Neural progenitor cell (in vitro differentiated cells): ENCODE measurements at regions not wholly inside any gene's neighbourhood (a gene's known extent, or its start where the extent isn't known, plus 50 kb on each side); places are given as distances from the start of the nearest gene placed in this dataset.

Source experiments
- DNase-seq: peaks from one replicate; pipeline ENCODE4 v3.0.0-alpha.2; 2016; ENCODE audit warnings: low spot score
- H2AFZ ChIP-seq: fragments of 200-600 bp; sonication (generic); replicated peaks from 2 replicates; pipeline ENCODE4 v1.6.1; 2016; ENCODE audit warnings: antibody characterized with exemption
- H3F3A ChIP-seq: fragments of 200-600 bp; sonication (generic); 2 replicates; pipeline ENCODE4 v1.6.1; 2016; ENCODE audit warnings: antibody characterized with exemption, low read depth
- H3K27ac ChIP-seq: fragments of 200-600 bp; sonication (generic); 2 replicates; pipeline ENCODE4 v1.5.1; 2016; ENCODE audit warnings: mild to moderate bottlenecking
- H3K27me3 ChIP-seq: fragments of 200-600 bp; sonication (generic); 2 replicates; pipeline ENCODE4 v1.6.1; 2016; ENCODE audit warnings: mild to moderate bottlenecking, moderate library complexity
- H3K36me3 ChIP-seq: fragments of 200-600 bp; sonication (generic); 2 replicates; pipeline ENCODE4 v1.5.1; 2016
- H3K4me1 ChIP-seq: fragments of 200-600 bp; sonication (generic); 2 replicates; pipeline ENCODE4 v1.6.1; 2016; ENCODE audit warnings: mixed run types
- H3K4me2 ChIP-seq: fragments of 200-600 bp; sonication (generic); 2 replicates; pipeline ENCODE4 v1.6.1; 2016
- H3K4me3 ChIP-seq: fragments of 200-600 bp; sonication (generic); 2 replicates; pipeline ENCODE4 v1.5.1; 2016
- H3K79me2 ChIP-seq: fragments of 200-600 bp; sonication (generic); 2 replicates; pipeline ENCODE4 v1.6.1; 2016; ENCODE audit warnings: low read depth
- H3K9ac ChIP-seq: fragments of 200-600 bp; sonication (generic); 2 replicates; pipeline ENCODE4 v1.6.1; 2016
- H3K9me3 ChIP-seq: fragments of 200-600 bp; sonication (generic); 2 replicates; pipeline ENCODE4 v1.5.1; 2016; ENCODE audit warnings: low read depth
- H4K20me1 ChIP-seq: fragments of 200-600 bp; sonication (generic); 2 replicates; pipeline ENCODE4 v1.6.1; 2016; ENCODE audit warnings: low read depth
- H3K27ac Mint-ChIP-seq: 3 replicates; pipeline ENCODE4 v1.8.0; 2021; ENCODE audit warnings: mixed read lengths
- H3K27me3 Mint-ChIP-seq: 2 replicates; pipeline ENCODE4 v1.8.0; 2022; ENCODE audit warnings: low read depth, mild to moderate bottlenecking, inconsistent platforms, moderate library complexity, mixed read lengths; ENCODE audit not compliant: insufficient read depth
- H3K36me3 Mint-ChIP-seq: 3 replicates; pipeline ENCODE4 v1.8.0; 2021; ENCODE audit warnings: mixed read lengths
- H3K4me1 Mint-ChIP-seq: 3 replicates; pipeline ENCODE4 v1.8.0; 2021; ENCODE audit warnings: mixed read lengths
- H3K4me3 Mint-ChIP-seq: 3 replicates; pipeline ENCODE4 v1.8.0; 2021; ENCODE audit warnings: mild to moderate bottlenecking, moderate library complexity, mixed read lengths
- H3K9me3 Mint-ChIP-seq: 3 replicates; pipeline ENCODE4 v1.8.0; 2020; ENCODE audit warnings: mixed read lengths
- CTCF ChIP-seq: fragments of 200-600 bp; sonication (generic); IDR thresholded peaks from 2 replicates; pipeline ENCODE4 v1.5.1; 2017; ENCODE audit warnings: antibody characterized with exemption, mild to moderate bottlenecking
- EZH2 ChIP-seq: fragments of 200-600 bp; sonication (generic); IDR thresholded peaks from 2 replicates; pipeline ENCODE4 v1.6.1; 2017; ENCODE audit warnings: antibody characterized with exemption, mild to moderate bottlenecking, moderate library complexity
- EZH2phosphoT487 ChIP-seq: fragments of 200-600 bp; sonication (generic); IDR thresholded peaks from 2 replicates; pipeline ENCODE4 v1.6.1; 2017; ENCODE audit warnings: antibody characterized with exemption

GRCh38 chr4:53935780-53936179, 128.6 kb downstream of the CHIC2 start:
- Histone ChIP-seq H3K27me3 (no peaks in the 10 kb centered on the region), H3K4me2 (no peak overlapping the region), H3K4me3 (no peak overlapping the region), H3K27ac (no peak overlapping the region), H3K79me2 (no peaks in the 10 kb centered on the region), H3K4me1 (no peaks in the 10 kb centered on the region), H3K36me3 (no peaks in the 10 kb centered on the region), H3K9me3 (peaks cover 4% of the 10 kb centered on the region), H2AFZ (no peak overlapping the region), H3F3A (no peaks in the 10 kb centered on the region), H4K20me1 (no peaks in the 10 kb centered on the region), H3K9ac (no peak overlapping the region)
- Mint-ChIP-seq H3K4me1 (peaks cover 3% of the 10 kb centered on the region), H3K9me3 (peaks cover 21% of the 10 kb centered on the region), H3K27me3 (peaks cover 15% of the 10 kb centered on the region), H3K36me3 (peaks cover 3% of the 10 kb centered on the region), H3K4me3 (no peak overlapping the region), H3K27ac (no peak overlapping the region)
- TF ChIP-seq CTCF (no peak), EZH2 (no peak), EZH2phosphoT487 (no peak)
- DNase-seq: no peak

GRCh38 chr4:53932796-53933610, 131.4 kb downstream of the CHIC2 start:
- Mint-ChIP-seq H3K4me3 (no peak overlapping the region), H3K27ac (no peak overlapping the region), H3K36me3 (no peaks in the 10 kb centered on the region), H3K4me1 (peaks cover 3% of the 10 kb centered on the region), H3K27me3 (peaks cover 13% of the 10 kb centered on the region), H3K9me3 (peaks cover 6% of the 10 kb centered on the region)
- H3K9me3 ChIP-seq: no peaks in the 10 kb centered on the region
- TF ChIP-seq EZH2phosphoT487 (no peak), CTCF (no peak), EZH2 (no peak)
- no peaks in the 10 kb centered on the region for H3K36me3 ChIP-seq
- no peaks in the 10 kb centered on the region for H3K79me2 ChIP-seq
- H3K4me2 ChIP-seq: no peak overlapping the region
- DNase-seq: no peak
- H4K20me1 ChIP-seq: no peaks in the 10 kb centered on the region
- no peak overlapping the region for H3K4me3 ChIP-seq
- no peak overlapping the region for H3K9ac ChIP-seq
- H3K4me1 ChIP-seq: no peaks in the 10 kb centered on the region
- H3F3A ChIP-seq: no peaks in the 10 kb centered on the region
- H3K27ac ChIP-seq: no peak overlapping the region
- H3K27me3 ChIP-seq: no peaks in the 10 kb centered on the region
- no peak overlapping the region for H2AFZ ChIP-seq

GRCh38 chr4:53931461-53931961, 132.9 kb downstream of the CHIC2 start:
- Histone ChIP-seq H2AFZ (no peak overlapping the region), H3K4me3 (no peak overlapping the region), H3K36me3 (no peaks in the 10 kb centered on the region), H4K20me1 (no peaks in the 10 kb centered on the region), H3K4me1 (no peaks in the 10 kb centered on the region), H3K27ac (no peak overlapping the region), H3K27me3 (no peaks in the 10 kb centered on the region), H3F3A (no peaks in the 10 kb centered on the region), H3K4me2 (no peak overlapping the region), H3K9ac (no peak overlapping the region), H3K79me2 (no peaks in the 10 kb centered on the region), H3K9me3 (no peaks in the 10 kb centered on the region)
- H3K36me3 Mint-ChIP-seq: no peaks in the 10 kb centered on the region
- TF ChIP-seq EZH2phosphoT487 (no peak), EZH2 (no peak), CTCF (no peak)
- H3K27me3 Mint-ChIP-seq: peaks cover 13% of the 10 kb centered on the region
- DNase-seq: no peak
- H3K27ac Mint-ChIP-seq: no peak overlapping the region
- no peak overlapping the region for H3K4me3 Mint-ChIP-seq
- H3K4me1 Mint-ChIP-seq: no peaks in the 10 kb centered on the region
- H3K9me3 Mint-ChIP-seq: peaks cover 6% of the 10 kb centered on the region
